HCT116 (cell line): ENCODE measurements at regions not wholly inside any gene's neighbourhood (a gene's known extent, or its start where the extent isn't known, plus 50 kb on each side); places are given as distances from the start of the nearest gene placed in this dataset.

Experiments used
- ATAC-seq: fragments of 200-7000 bp; cut with Tn5 transposase; 2 replicates; pipeline ENCODE4 v1.9.1; 2020; ENCODE audit warnings: mild to moderate bottlenecking, moderate library complexity
- BruUV-seq: library from RNA; stranded (reverse); fragments of 400-500 nt; replicated peaks from 2 replicates; lab custom pipeline; 2021; lab: Mats Ljungman, UMichigan
- CTCF ChIA-PET: fragments of 300-600 bp; sonication (Branson Sonifier 250); formaldehyde crosslinking; loops from one replicate; lab custom pipeline; 2021; ENCODE audit warnings: antibody characterized with exemption; lab: Charles Lee
- POLR2A ChIA-PET: fragments of 300-600, 350-600 bp; sonication (Branson Sonifier 250); formaldehyde crosslinking; loops from one replicate; lab custom pipeline; 2021; ENCODE audit warnings: antibody characterized with exemption; lab: Charles Lee
- RAD21 ChIA-PET, 2 experiments: fragments of 300-600 bp; sonication (Branson Sonifier 250); formaldehyde crosslinking; loops; one replicate each; lab custom pipeline; 2023; ENCODE audit warnings: low total read pairs in 2 of 2; ENCODE audit not compliant: uncharacterized antibody in 2 of 2, unreplicated experiment in 2 of 2, low non-redundant PET in 1 of 2; lab: Charles Lee
- DNase-seq: peaks from one replicate; pipeline ENCODE4 v3.0.0-alpha.2; 2010; ENCODE audit warnings: low read depth, low spot score
- H2AFZ ChIP-seq: fragments of 200-600 bp; shearing (Covaris generic), sonication (generic); 2 replicates; pipeline ENCODE4 v1.6.1; 2017; ENCODE audit warnings: low read depth, mixed run types, mixed read lengths, antibody characterized with exemption, low read length; ENCODE audit not compliant: poor library complexity, severe bottlenecking
- H3K27ac ChIP-seq: 2 replicates; pipeline ENCODE4 v1.5.1; 2012; ENCODE audit warnings: low read depth, low read length
- H3K27me3 ChIP-seq: fragments of 200-600 bp; sonication (generic); 2 replicates; pipeline ENCODE4 v1.6.1; 2016; ENCODE audit warnings: mixed run types, low read length, mixed read lengths; ENCODE audit not compliant: insufficient read depth
- H3K36me3 ChIP-seq, 2 experiments: fragments of 200-500 bp in 1 of 2; fragments of 200-600 bp in 1 of 2; sonication (Bioruptor generic) in 1 of 2; sonication (generic) in 1 of 2; 2 replicates each; pipeline versions ENCODE4 v1.5.1 to v1.6.1; 2014 to 2016; ENCODE audit warnings: low read length in 2 of 2, inconsistent platforms in 1 of 2, mixed read lengths in 1 of 2, mixed run types in 1 of 2; ENCODE audit not compliant: insufficient read depth in 2 of 2, control insufficient read depth in 1 of 2
- H3K4me1 ChIP-seq, 2 experiments: fragments of 200-600 bp in 1 of 2; sonication (generic) in 1 of 2; 2 replicates each; pipeline versions ENCODE4 v1.5.1 to v1.6.1; 2012 to 2017; ENCODE audit warnings: low read length in 2 of 2, inconsistent platforms in 1 of 2, mild to moderate bottlenecking in 1 of 2, mixed read lengths in 1 of 2, mixed run types in 1 of 2, moderate library complexity in 1 of 2; ENCODE audit not compliant: insufficient read depth in 2 of 2, control insufficient read depth in 1 of 2
- H3K4me2 ChIP-seq: fragments of 200-600 bp; sonication (generic); 2 replicates; pipeline ENCODE4 v1.6.1; 2017; ENCODE audit warnings: mixed run types, low read length, mixed read lengths
- H3K4me3 ChIP-seq, 2 experiments: fragments of 200-600 bp in 1 of 2; sonication (generic) in 1 of 2; replicated peaks in 1 of 2; 2 replicates each; pipeline ENCODE4 v1.5.1; 2011 to 2016; ENCODE audit warnings: low read length in 2 of 2, control low read depth in 1 of 2, low read depth in 1 of 2, mild to moderate bottlenecking in 1 of 2, mixed read lengths in 1 of 2, mixed run types in 1 of 2
- H3K79me2 ChIP-seq: fragments of 200-600 bp; sonication (generic); 2 replicates; pipeline ENCODE4 v1.6.1; 2017; ENCODE audit warnings: mild to moderate bottlenecking, mixed run types, low read length, moderate library complexity, mixed read lengths; ENCODE audit not compliant: insufficient read depth
- H3K9ac ChIP-seq: fragments of 200-600 bp; sonication (generic); 2 replicates; pipeline ENCODE4 v1.6.1; 2016; ENCODE audit warnings: low read length, mixed read lengths
- H3K9me2 ChIP-seq: fragments of 200-600 bp; sonication (generic), shearing (Covaris generic); 2 replicates; pipeline ENCODE4 v1.6.1; 2017; ENCODE audit warnings: mixed run types, mild to moderate bottlenecking, moderate library complexity; ENCODE audit not compliant: insufficient read depth
- H3K9me3 ChIP-seq, 2 experiments: fragments of 200-500 bp in 1 of 2; fragments of 200-600 bp in 1 of 2; sonication (Bioruptor generic) in 1 of 2; sonication (generic) in 1 of 2; 2 replicates each; pipeline ENCODE4 v1.6.1; 2014 to 2017; ENCODE audit warnings: low read length in 2 of 2, mixed read lengths in 2 of 2, inconsistent platforms in 1 of 2, low read depth in 1 of 2, mild to moderate bottlenecking in 1 of 2, mixed run types in 1 of 2, moderate library complexity in 1 of 2; ENCODE audit not compliant: control insufficient read depth in 1 of 2, insufficient read depth in 1 of 2
- H4K20me1 ChIP-seq: fragments of 200-600 bp; sonication (generic), shearing (Covaris generic); 2 replicates; pipeline ENCODE4 v1.6.1; 2017; ENCODE audit warnings: mixed run types, mild to moderate bottlenecking, moderate library complexity; ENCODE audit not compliant: insufficient read depth
- ELF1 ChIP-seq: IDR thresholded peaks from 2 replicates; pipeline ENCODE4 v1.6.1; 2012; ENCODE audit warnings: low read depth, borderline replicate concordance
- EZH2 ChIP-seq: fragments of 200-600 bp; sonication (generic); IDR thresholded peaks from 2 replicates; pipeline ENCODE4 v1.6.1; 2017; ENCODE audit warnings: antibody characterized with exemption, mixed run types
- EZH2phosphoT487 ChIP-seq: fragments of 200-600 bp; IDR thresholded peaks from 2 replicates; pipeline ENCODE4 v1.6.1; 2018; ENCODE audit warnings: antibody characterized with exemption, borderline replicate concordance
- FOSL1 ChIP-seq: IDR thresholded peaks from 2 replicates; pipeline ENCODE4 v1.6.1; 2012; ENCODE audit warnings: low read depth
- JUND ChIP-seq: IDR thresholded peaks from 2 replicates; pipeline ENCODE4 v1.6.1; 2012
- POLR2AphosphoS5 ChIP-seq: IDR thresholded peaks from 2 replicates; pipeline ENCODE4 v1.6.1; 2011; ENCODE audit warnings: mild to moderate bottlenecking, low read depth, low read length, moderate library complexity
- SIN3A ChIP-seq: IDR thresholded peaks from 2 replicates; pipeline ENCODE4 v1.6.1; 2012; ENCODE audit warnings: low read depth
- SP1 ChIP-seq: IDR thresholded peaks from 2 replicates; pipeline ENCODE4 v1.6.1; 2012; ENCODE audit warnings: low read depth
- SRF ChIP-seq: IDR thresholded peaks from 2 replicates; pipeline ENCODE4 v1.6.1; 2012; ENCODE audit warnings: low read depth
- TCF7L2 ChIP-seq: IDR thresholded peaks from 2 replicates; pipeline ENCODE4 v1.7.0; 2011; ENCODE audit warnings: borderline replicate concordance, inconsistent platforms; ENCODE audit not compliant: insufficient read depth, insufficient read length; ENCODE audit errors: extremely low read depth
- YY1 ChIP-seq: IDR thresholded peaks from 2 replicates; pipeline ENCODE4 v1.6.1; 2011; ENCODE audit warnings: low read length, low read depth, moderate library complexity, mild to moderate bottlenecking; ENCODE audit not compliant: insufficient replicate concordance; ENCODE audit errors: extremely low read depth
- ZFX ChIP-seq: fragments of 450-650 bp; IDR thresholded peaks from 2 replicates; pipeline ENCODE4 v1.6.1; 2017
- ZNF274 ChIP-seq: fragments of 200-500 bp; sonication (Bioruptor generic); IDR thresholded peaks from 2 replicates; pipeline ENCODE4 v1.6.1; 2014; ENCODE audit warnings: mild to moderate bottlenecking, low read depth, low read length, inconsistent platforms
- intact Hi-C: fragments of 100-400 bp; cut with micrococcal nuclease; formaldehyde crosslinking; loops from 2 replicates; pipeline ENCODE4 v1.10.0; 2022
- TF ChIP-seq, protein P1 (sequence below): IDR thresholded peaks from 2 replicates; pipeline ENCODE4 v1.6.1; 2012
- TF ChIP-seq, protein P2 (sequence below): IDR thresholded peaks from 2 replicates; pipeline ENCODE4 v1.6.1; 2011; ENCODE audit warnings: mild to moderate bottlenecking, low read length, moderate library complexity; ENCODE audit not compliant: insufficient replicate concordance; ENCODE audit errors: extremely low read depth
- TF ChIP-seq, protein P3 (sequence below), 3 experiments: fragments of 200-600 bp in 1 of 3; sonication (generic) in 1 of 3; IDR thresholded peaks in 2 of 3; conservative IDR thresholded peaks in 1 of 3; 2 replicates each; pipeline ENCODE4 v1.5.1; 2012 to 2017; ENCODE audit warnings: low read depth in 2 of 3, low read length in 2 of 3, antibody characterized with exemption in 1 of 3, borderline replicate concordance in 1 of 3, control low read depth in 1 of 3, mild to moderate bottlenecking in 1 of 3, mixed read lengths in 1 of 3, mixed run types in 1 of 3, moderate library complexity in 1 of 3; ENCODE audit not compliant: insufficient read depth in 1 of 3

DNA sequence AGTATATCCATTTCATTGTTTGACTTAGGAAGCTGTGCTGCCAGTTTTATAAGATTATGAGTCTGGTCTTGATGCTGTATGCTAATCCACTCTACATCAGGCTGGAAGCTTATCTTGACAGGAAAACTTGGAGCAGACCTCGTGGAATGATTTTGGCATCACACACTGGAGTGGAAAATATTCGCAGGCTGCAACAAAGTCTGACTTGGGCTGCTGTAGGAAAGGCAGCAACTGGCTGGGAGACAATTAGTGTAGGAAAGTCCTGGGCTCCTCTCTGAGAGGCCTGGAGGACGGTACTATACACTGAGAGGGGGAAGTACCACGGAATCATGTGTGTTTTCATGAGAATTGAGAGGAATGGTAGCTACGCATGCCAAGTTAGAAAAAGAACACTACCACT, 383.7 kb downstream of the ETNK1 start (continued):
- TF ChIP-seq YY1, result no peak
- no peak for TF ChIP-seq EZH2phosphoT487
- TF ChIP-seq, all 23 proteins: peak for 0

DNA sequence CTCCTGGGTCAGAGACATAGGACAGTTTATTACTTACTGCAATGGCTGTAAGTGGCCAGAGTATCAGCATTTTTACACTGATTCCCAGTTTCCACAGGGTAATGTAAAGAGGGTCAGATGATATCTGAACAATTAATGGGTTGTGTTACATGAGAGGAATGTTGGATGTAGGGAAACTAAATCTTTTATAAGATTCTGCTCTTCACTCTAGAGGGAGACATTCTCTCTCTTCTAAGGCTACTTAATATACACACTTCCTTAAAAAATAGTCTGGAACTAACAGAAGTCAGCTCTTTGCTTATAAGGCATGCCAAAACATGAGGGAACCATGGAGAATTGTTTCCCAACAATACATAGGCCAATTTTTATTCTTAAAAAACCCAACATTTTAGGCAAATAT, 389.8 kb downstream of the ETNK1 start:
- no peaks in the 10 kb centered on the region for H3K4me1 ChIP-seq
- no peak overlapping the region for H3K9ac ChIP-seq
- ATAC-seq, result no peak
- H3K27ac ChIP-seq, result no peak overlapping the region
- no peak overlapping the region for H2AFZ ChIP-seq
- H4K20me1 ChIP-seq, result no peaks in the 10 kb centered on the region
- H3K4me2 ChIP-seq, result no peak overlapping the region
- POLR2A ChIA-PET, result no interaction called here
- H3K9me2 ChIP-seq, result no peaks in the 10 kb centered on the region
- TF ChIP-seq SIN3A (no peak), SRF (no peak), EZH2phosphoT487 (no peak), SP1 (no peak), POLR2AphosphoS5 (no peak), EZH2 (no peak), JUND (no peak), TCF7L2 (no peak), FOSL1 (no peak), ZNF274 (no peak), ZFX (no peak), ELF1 (no peak), YY1 (no peak)
- TF ChIP-seq, protein P1, sequence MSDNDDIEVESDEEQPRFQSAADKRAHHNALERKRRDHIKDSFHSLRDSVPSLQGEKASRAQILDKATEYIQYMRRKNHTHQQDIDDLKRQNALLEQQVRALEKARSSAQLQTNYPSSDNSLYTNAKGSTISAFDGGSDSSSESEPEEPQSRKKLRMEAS, result no peak
- TF ChIP-seq, protein P2, sequence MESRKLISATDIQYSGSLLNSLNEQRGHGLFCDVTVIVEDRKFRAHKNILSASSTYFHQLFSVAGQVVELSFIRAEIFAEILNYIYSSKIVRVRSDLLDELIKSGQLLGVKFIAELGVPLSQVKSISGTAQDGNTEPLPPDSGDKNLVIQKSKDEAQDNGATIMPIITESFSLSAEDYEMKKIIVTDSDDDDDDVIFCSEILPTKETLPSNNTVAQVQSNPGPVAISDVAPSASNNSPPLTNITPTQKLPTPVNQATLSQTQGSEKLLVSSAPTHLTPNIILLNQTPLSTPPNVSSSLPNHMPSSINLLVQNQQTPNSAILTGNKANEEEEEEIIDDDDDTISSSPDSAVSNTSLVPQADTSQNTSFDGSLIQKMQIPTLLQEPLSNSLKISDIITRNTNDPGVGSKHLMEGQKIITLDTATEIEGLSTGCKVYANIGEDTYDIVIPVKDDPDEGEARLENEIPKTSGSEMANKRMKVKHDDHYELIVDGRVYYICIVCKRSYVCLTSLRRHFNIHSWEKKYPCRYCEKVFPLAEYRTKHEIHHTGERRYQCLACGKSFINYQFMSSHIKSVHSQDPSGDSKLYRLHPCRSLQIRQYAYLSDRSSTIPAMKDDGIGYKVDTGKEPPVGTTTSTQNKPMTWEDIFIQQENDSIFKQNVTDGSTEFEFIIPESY, result no peak
- TF ChIP-seq, protein P3, sequence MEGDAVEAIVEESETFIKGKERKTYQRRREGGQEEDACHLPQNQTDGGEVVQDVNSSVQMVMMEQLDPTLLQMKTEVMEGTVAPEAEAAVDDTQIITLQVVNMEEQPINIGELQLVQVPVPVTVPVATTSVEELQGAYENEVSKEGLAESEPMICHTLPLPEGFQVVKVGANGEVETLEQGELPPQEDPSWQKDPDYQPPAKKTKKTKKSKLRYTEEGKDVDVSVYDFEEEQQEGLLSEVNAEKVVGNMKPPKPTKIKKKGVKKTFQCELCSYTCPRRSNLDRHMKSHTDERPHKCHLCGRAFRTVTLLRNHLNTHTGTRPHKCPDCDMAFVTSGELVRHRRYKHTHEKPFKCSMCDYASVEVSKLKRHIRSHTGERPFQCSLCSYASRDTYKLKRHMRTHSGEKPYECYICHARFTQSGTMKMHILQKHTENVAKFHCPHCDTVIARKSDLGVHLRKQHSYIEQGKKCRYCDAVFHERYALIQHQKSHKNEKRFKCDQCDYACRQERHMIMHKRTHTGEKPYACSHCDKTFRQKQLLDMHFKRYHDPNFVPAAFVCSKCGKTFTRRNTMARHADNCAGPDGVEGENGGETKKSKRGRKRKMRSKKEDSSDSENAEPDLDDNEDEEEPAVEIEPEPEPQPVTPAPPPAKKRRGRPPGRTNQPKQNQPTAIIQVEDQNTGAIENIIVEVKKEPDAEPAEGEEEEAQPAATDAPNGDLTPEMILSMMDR (IDR thresholded peaks at IDR 0.05 in 2 of 3, conservative IDR thresholded peaks at IDR 0.05 in 1 of 3; ENCODE audit: borderline replicate concordance in 1 of 3, insufficient read depth in 1 of 3, low read depth in 2 of 3, low read length in 2 of 3), result no peak
- intact Hi-C loops, result no loop called here
- H3K27me3 ChIP-seq, result no peaks in the 10 kb centered on the region
- no peak overlapping the region for H3K4me3 ChIP-seq
- no peak for DNase-seq
- CTCF ChIA-PET, result no interaction called here
- H3K9me3 ChIP-seq, result no peaks in the 10 kb centered on the region; a peak in 1 of 4 replicates
- BruUV-seq, result no TSS peak
- no peaks in the 10 kb centered on the region for H3K36me3 ChIP-seq
- H3K79me2 ChIP-seq, result no peaks in the 10 kb centered on the region
- RAD21 ChIA-PET, result no interaction called here
